GM12865 (cell line): ENCODE measurements at regions not wholly inside any gene's neighbourhood (a gene's known extent, or its start where the extent isn't known, plus 50 kb on each side); places are given as distances from the start of the nearest gene placed in this dataset.

Source experiments
- DNase-seq: peaks from one replicate; pipeline ENCODE4 v3.0.0; 2010; ENCODE audit warnings: low read depth
- H3K4me3 ChIP-seq: 2 replicates; pipeline ENCODE4 v1.5.1; 2011; ENCODE audit warnings: mild to moderate bottlenecking, low read depth, low read length, control low read depth
- TF ChIP-seq, protein P1 (sequence below): IDR thresholded peaks from 2 replicates; pipeline ENCODE4 v1.5.1; 2011; ENCODE audit warnings: low read length, control low read depth, low read depth, inconsistent platforms; ENCODE audit not compliant: insufficient read depth; ENCODE audit errors: missing control alignments

DNA sequence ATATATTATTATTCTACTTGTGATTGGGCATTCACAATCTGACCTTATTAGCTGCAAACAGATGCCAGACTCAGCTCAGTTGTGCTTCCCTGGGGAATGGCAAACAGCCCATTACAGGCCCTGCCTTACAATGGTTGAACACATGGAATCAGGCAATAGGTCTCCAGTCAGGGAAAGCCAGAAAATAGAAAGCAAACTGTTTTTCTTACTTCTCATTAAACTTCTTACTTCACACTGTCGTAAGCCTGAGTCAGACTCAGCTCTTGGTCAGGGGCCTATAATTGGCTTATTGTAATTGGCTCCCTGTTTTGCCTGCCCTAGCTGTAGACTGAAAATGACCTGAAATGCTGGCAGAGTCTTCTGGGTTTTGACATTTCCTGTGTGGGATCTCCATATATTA lies 77.0 kb upstream of the CA10 start:
- TF ChIP-seq, protein P1, sequence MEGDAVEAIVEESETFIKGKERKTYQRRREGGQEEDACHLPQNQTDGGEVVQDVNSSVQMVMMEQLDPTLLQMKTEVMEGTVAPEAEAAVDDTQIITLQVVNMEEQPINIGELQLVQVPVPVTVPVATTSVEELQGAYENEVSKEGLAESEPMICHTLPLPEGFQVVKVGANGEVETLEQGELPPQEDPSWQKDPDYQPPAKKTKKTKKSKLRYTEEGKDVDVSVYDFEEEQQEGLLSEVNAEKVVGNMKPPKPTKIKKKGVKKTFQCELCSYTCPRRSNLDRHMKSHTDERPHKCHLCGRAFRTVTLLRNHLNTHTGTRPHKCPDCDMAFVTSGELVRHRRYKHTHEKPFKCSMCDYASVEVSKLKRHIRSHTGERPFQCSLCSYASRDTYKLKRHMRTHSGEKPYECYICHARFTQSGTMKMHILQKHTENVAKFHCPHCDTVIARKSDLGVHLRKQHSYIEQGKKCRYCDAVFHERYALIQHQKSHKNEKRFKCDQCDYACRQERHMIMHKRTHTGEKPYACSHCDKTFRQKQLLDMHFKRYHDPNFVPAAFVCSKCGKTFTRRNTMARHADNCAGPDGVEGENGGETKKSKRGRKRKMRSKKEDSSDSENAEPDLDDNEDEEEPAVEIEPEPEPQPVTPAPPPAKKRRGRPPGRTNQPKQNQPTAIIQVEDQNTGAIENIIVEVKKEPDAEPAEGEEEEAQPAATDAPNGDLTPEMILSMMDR: no peak

DNA sequence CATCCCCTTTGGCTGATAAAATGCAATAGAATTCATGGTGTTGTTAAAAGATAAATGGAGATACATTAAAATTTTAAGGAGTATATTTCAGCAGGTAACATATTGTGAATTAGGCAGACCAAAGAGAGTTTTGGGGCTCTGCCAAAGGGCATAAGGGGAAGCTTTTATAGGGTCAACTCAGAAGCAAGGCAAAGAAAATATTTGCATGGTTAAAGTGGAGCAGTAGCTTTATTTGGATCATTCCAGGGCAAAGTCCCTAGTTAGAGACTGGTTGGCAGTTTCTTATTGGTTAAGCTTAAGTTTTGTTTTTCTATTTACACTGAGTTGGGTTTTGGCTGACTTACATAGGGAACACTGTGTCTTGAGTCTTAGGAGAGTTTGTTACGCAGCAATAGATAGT lies 75.1 kb upstream of the CA10 start:
- no peak for DNase-seq
- TF ChIP-seq, protein P1: no peak
- H3K4me3 ChIP-seq: no peak overlapping the region

More for the DNA sequence above, 77.0 kb upstream of the CA10 start:
- no peak overlapping the region for H3K4me3 ChIP-seq
- no peak for DNase-seq

DNA sequence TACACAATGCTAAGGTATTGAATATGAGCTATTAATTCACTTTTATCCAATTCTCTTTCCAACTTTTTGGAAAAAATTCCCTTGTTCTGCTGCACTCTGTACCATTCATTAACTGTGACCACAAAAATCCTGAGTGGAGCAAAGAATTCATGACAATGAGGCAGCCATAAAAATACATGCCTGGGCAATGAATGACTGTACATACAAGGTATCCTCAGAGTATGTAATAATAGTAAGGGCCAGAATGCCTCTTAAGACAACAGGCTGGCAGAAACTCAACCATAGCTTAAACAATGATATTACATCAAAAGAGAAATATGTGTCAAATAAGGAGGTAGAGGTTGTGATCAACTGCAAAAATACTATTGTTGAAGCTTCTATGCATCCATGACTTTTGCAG lies 74.7 kb upstream of the CA10 start:
- no peak overlapping the region for H3K4me3 ChIP-seq
- TF ChIP-seq, protein P1: no peak
- DNase-seq: no peak

DNA sequence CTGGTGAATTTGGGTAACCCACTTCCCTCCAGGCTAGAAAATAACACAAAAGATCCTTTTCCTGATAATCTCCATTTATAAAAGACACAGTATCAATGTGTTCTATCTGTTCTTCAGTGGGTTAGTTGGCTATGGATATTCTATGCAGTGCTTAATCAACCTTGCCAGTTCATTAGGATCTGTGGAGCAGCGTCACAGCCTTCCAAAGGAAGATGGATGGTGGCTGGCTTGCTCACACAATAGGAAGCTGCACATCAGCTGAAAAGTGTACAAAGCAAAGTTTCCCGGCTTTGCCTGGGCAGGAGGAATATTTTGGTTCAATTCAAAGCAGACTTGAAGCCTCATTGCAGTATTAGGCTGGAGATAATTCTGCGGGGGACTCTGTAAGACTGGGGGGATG lies 70.3 kb upstream of the CA10 start:
- TF ChIP-seq, protein P1: no peak
- H3K4me3 ChIP-seq: no peak overlapping the region
- DNase-seq: no peak

DNA sequence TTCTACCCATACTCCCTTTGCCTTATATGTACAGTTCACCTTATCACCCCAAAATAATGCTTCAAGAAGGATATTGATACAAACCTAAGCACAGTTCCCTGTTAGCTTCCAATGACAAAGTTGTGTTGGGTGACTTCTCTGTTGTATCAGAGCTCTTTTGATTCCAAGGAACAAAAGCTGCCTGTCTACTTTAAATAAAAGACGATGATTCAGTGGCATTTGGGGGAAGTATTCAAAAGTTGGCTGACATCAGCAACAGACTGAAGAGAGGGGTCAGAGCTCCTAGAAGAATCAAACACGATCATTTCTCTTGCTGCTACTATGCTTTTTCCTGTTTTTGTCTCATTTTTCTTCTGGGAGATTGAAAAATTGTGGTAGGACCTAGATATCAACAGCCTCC lies 69.4 kb upstream of the CA10 start:
- TF ChIP-seq, protein P1: no peak

DNA sequence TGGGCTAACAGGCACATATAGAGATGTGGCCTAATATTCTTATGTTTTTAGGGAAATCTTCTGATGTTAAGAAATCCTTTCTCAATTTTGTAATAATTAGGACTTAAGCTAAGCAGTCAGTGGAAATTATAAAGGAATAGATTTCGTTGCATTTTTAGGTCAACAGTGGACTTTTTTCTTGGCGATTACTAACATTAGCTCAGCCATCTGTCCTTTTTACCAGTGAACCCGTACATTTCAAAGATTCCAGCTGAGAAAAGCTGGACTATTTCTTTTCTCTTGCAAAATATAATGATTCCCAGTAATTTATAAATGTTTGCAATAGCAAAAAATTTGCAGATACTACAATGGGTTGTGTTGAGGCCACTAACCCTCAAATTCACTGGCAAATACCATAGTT lies 54.9 kb upstream of the CA10 start:
- no peak for DNase-seq
- no peak overlapping the region for H3K4me3 ChIP-seq
- TF ChIP-seq, protein P1: no peak

More for the DNA sequence above, 69.4 kb upstream of the CA10 start:
- DNase-seq: no peak
- no peak overlapping the region for H3K4me3 ChIP-seq

DNA sequence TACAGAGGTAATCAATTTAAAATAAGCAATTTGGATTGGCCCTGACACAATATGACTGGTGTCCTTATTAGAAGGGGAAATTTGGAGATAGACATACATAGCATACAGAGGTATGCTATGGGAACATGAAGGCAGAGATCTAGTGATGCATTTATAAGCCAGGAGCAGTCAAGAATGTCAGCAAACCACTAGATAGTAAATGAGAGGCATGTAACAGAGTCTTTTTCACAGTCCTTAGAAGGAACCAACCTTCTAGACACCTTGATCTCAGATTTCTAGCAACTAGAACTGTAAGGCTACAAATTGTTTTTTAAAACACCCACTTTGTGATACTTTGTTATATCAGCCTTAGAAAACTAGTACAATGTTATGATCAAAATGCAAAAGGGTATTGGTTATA lies 54.3 kb upstream of the CA10 start:
- no peak overlapping the region for H3K4me3 ChIP-seq
- DNase-seq: no peak
- TF ChIP-seq, protein P1: no peak
